PFSK-1 (cell line): ENCODE measurements at regions not wholly inside any gene's neighbourhood (a gene's known extent, or its start where the extent isn't known, plus 50 kb on each side); places are given as distances from the start of the nearest gene placed in this dataset.

Experiments used
- REST ChIP-seq, 2 experiments: IDR thresholded peaks; 2 replicates each; pipeline versions ENCODE4 v1.6.1 to v1.8.0; 2011 to 2012; ENCODE audit warnings: low read depth in 2 of 2, low read length in 2 of 2, control low read depth in 1 of 2, inconsistent platforms in 1 of 2, mild to moderate bottlenecking in 1 of 2, moderate library complexity in 1 of 2; ENCODE audit not compliant: insufficient read depth in 1 of 2
- SIN3A ChIP-seq: IDR thresholded peaks from 2 replicates; pipeline ENCODE4 v1.6.1; 2012; ENCODE audit warnings: mild to moderate bottlenecking, low read length, moderate library complexity, borderline replicate concordance; ENCODE audit not compliant: insufficient read depth

- no peak for TF ChIP-seq REST (IDR thresholded peaks at IDR 0.05; ENCODE audit: insufficient read depth in 1 of 2, low read depth in 2 of 2, low read length in 2 of 2)
- no peak for TF ChIP-seq SIN3A
Observed at GRCh38 chr2:160927324-160927723, 232.9 kb upstream of the TANK start.
